Gastrocnemius medialis (tissue), 4 donors: ENCODE measurements at regions not wholly inside any gene's neighbourhood (a gene's known extent, or its start where the extent isn't known, plus 50 kb on each side); places are given as distances from the start of the nearest gene placed in this dataset.

ENCODE experiments used
- ATAC-seq, 2 donors: fragments of 150-250 bp; one replicate each; pipeline ENCODE4 v1.9.1; 2016
- DNase-seq, 2 donors: peaks; one replicate each; pipeline ENCODE4 v3.0.0-alpha.2; 2019
- H3K27ac ChIP-seq, 4 donors: fragments of 200-600 bp; sonication (generic); 1 replicate in 1 of 4; 2 replicates in 3 of 4; pipeline ENCODE4 v1.5.1; 2016 to 2018; ENCODE audit warnings: mild to moderate bottlenecking in 2 of 4, moderate library complexity in 1 of 4
- H3K27me3 ChIP-seq, 3 donors: fragments of 200-600 bp; sonication (generic) in 2 of 3; 1 replicate in 1 of 3; 2 replicates in 2 of 3; pipeline versions ENCODE4 v1.5.1 to v1.6.0; 2016 to 2019; ENCODE audit warnings: mild to moderate bottlenecking in 1 of 3, moderate library complexity in 1 of 3
- H3K36me3 ChIP-seq, 2 donors: fragments of 200-600 bp; sonication (generic) in 1 of 2; one replicate each; pipeline ENCODE4 v1.5.1; 2017 to 2018
- H3K4me1 ChIP-seq, 2 donors: fragments of 200-600 bp; sonication (generic) in 1 of 2; one replicate each; pipeline ENCODE4 v1.5.1; 2016 to 2017; ENCODE audit warnings: mild to moderate bottlenecking in 2 of 2
- H3K4me3 ChIP-seq, 4 donors: fragments of 200-600 bp; sonication (generic) in 3 of 4; 1 replicate in 1 of 4; 2 replicates in 3 of 4; pipeline ENCODE4 v1.5.1; 2016 to 2019; ENCODE audit warnings: mild to moderate bottlenecking in 2 of 4
- H3K9me3 ChIP-seq, 3 donors: fragments of 200-600 bp; sonication (generic) in 2 of 3; 1 replicate in 1 of 3; 2 replicates in 2 of 3; pipeline ENCODE4 v1.5.1; 2016 to 2019
- POLR2A ChIP-seq, 2 donors: fragments of 450-650 bp; IDR thresholded peaks; one replicate each; pipeline ENCODE4 v1.6.1; 2017; ENCODE audit warnings: antibody characterized with exemption in 2 of 2, mild to moderate bottlenecking in 2 of 2, moderate library complexity in 2 of 2
- in situ Hi-C, 4 donors: fragments of 200-750 bp; cut with MboI; loops; one replicate each; pipeline versions ENCODE4 v1.15.0 to v1.8.0; 2017; ENCODE audit warnings: low sequenced_read_pairs in 4 of 4
- intact Hi-C: fragments of 100-400 bp; cut with DNase I; formaldehyde crosslinking; loops from one replicate; pipeline ENCODE4 v1.15.1; 2023; ENCODE audit warnings: low total_unique reads
- TF ChIP-seq, protein P1 (sequence below), 5 experiments: fragments of 450-650 bp in 3 of 5; fragments of 200-600 bp in 2 of 5; sonication (generic) in 2 of 5; IDR thresholded peaks in 4 of 5; conservative IDR thresholded peaks in 1 of 5; 1 replicate in 4 of 5; 2 replicates in 1 of 5; pipeline ENCODE4 v1.5.1; 2016 to 2019; ENCODE audit warnings: antibody characterized with exemption in 5 of 5, mild to moderate bottlenecking in 3 of 5, moderate library complexity in 3 of 5

DNA sequence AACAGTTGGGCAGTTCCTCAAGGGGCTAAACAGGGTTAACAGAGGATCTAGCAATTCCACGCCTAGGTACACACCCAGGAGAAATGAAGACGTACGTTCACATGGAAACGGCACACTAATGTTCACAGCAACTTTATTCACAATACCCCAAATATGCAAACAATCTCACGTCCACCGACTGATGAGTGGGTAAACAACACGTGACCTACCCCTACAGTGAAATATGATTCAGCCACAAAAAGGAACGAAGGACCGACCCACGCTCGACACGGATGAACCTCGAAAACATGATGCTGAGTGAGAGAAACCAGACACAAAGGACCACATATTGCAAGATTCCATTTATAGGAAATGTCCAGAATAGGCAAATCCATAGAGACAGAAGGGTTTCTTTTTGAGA, 112.7 kb downstream of the NCOR2 start:
- no peaks in the 10 kb centered on the region for H3K9me3 ChIP-seq
- DNase-seq (no peak), ATAC-seq (no peak)
- H3K27me3 ChIP-seq: no peaks in the 10 kb centered on the region
- H3K4me1 ChIP-seq: peaks cover 55 to 68% of the 10 kb centered on the region in 2 donors
- no peaks in the 10 kb centered on the region for H3K36me3 ChIP-seq
- H3K4me3 ChIP-seq: no peak overlapping the region
- peak overlapping the region; percentile 90 to 99 (median 93) for H3K27ac ChIP-seq
- intact Hi-C loops: loop anchor here (5.0 kb wide), 1 partner anchor 313 kb away; no protein-coding TSS in a partner anchor
- TF ChIP-seq POLR2A (IDR thresholded peaks at IDR 0.05): no peak
- TF ChIP-seq, protein P1, sequence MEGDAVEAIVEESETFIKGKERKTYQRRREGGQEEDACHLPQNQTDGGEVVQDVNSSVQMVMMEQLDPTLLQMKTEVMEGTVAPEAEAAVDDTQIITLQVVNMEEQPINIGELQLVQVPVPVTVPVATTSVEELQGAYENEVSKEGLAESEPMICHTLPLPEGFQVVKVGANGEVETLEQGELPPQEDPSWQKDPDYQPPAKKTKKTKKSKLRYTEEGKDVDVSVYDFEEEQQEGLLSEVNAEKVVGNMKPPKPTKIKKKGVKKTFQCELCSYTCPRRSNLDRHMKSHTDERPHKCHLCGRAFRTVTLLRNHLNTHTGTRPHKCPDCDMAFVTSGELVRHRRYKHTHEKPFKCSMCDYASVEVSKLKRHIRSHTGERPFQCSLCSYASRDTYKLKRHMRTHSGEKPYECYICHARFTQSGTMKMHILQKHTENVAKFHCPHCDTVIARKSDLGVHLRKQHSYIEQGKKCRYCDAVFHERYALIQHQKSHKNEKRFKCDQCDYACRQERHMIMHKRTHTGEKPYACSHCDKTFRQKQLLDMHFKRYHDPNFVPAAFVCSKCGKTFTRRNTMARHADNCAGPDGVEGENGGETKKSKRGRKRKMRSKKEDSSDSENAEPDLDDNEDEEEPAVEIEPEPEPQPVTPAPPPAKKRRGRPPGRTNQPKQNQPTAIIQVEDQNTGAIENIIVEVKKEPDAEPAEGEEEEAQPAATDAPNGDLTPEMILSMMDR (IDR thresholded peaks at IDR 0.05 in 4 of 5, conservative IDR thresholded peaks at IDR 0.05 in 1 of 5): no peak
- in situ Hi-C loops: loop anchor here in 1 of 4 donors (25.0 kb wide), 1 partner anchor 92 kb away; no protein-coding TSS in a partner anchor

- Histone ChIP-seq H3K9me3 (no peaks in the 10 kb centered on the region), H3K36me3 (no peaks in the 10 kb centered on the region), H3K27ac (peak overlapping the region; percentile 90 to 99 (median 93)), H3K4me3 (no peak overlapping the region), H3K27me3 (no peaks in the 10 kb centered on the region), H3K4me1 (peaks cover 55 to 68% of the 10 kb centered on the region in 2 donors)
- DNase-seq: no peak
- in situ Hi-C loops: loop anchor here in 1 of 4 donors (25.0 kb wide), 1 partner anchor 92 kb away; no protein-coding TSS in a partner anchor
- ATAC-seq: no peak
- intact Hi-C loops: no loop called here
- TF ChIP-seq, protein P1 (IDR thresholded peaks at IDR 0.05 in 4 of 5, conservative IDR thresholded peaks at IDR 0.05 in 1 of 5): no peak
- no peak for TF ChIP-seq POLR2A (IDR thresholded peaks at IDR 0.05)
These were observed 113.1 kb downstream of the NCOR2 start for GRCh38 chr12:124454352-124454725.

GRCh38 chr12:124453419-124454351, 113.7 kb downstream of the NCOR2 start:
- peak overlapping the region; percentile 21 to 42 (median 32) for H3K4me3 ChIP-seq
- no peaks in the 10 kb centered on the region for H3K9me3 ChIP-seq
- ATAC-seq (peak; percentile 73 to 79), DNase-seq (peak; percentile 91 to 96)
- H3K27ac ChIP-seq: peak overlapping the region; percentile 90 to 99 (median 93)
- H3K4me1 ChIP-seq: peaks cover 55 to 68% of the 10 kb centered on the region in 2 donors
- TF ChIP-seq, protein P1 (IDR thresholded peaks at IDR 0.05 in 4 of 5, conservative IDR thresholded peaks at IDR 0.05 in 1 of 5): peak in 2 of 5 experiments; percentile 8 to 22
- peak; percentile 66 to 74 for TF ChIP-seq POLR2A (IDR thresholded peaks at IDR 0.05)
- intact Hi-C loops (loop anchor here (1.0 to 2.0 kb wide), 3 partner anchors 20 to 84 kb away; no protein-coding TSS in a partner anchor), in situ Hi-C loops (loop anchor here in 1 of 4 donors (25.0 kb wide), 1 partner anchor 91 kb away; no protein-coding TSS in a partner anchor)
- H3K27me3 ChIP-seq: no peaks in the 10 kb centered on the region
- no peaks in the 10 kb centered on the region for H3K36me3 ChIP-seq

- no peak for ATAC-seq
These were observed 114.7 kb downstream of the NCOR2 start for GRCh38 chr12:124452576-124453331.

More at GRCh38 chr12:124452576-124453331, 114.7 kb downstream of the NCOR2 start:
- TF ChIP-seq, protein P1 (IDR thresholded peaks at IDR 0.05 in 4 of 5, conservative IDR thresholded peaks at IDR 0.05 in 1 of 5): no peak
- no peak for TF ChIP-seq POLR2A (IDR thresholded peaks at IDR 0.05)
- DNase-seq: no peak
- in situ Hi-C loops (loop anchor here in 1 of 4 donors (25.0 kb wide), 1 partner anchor 90 kb away; no protein-coding TSS in a partner anchor), intact Hi-C loops (loop anchor here (1.0 to 2.0 kb wide), 3 partner anchors 19 to 83 kb away; no protein-coding TSS in a partner anchor)
- no peaks in the 10 kb centered on the region for H3K27me3 ChIP-seq
- no peaks in the 10 kb centered on the region for H3K9me3 ChIP-seq
- H3K4me3 ChIP-seq: peak overlapping the region in 1 of 4 donors; percentile 8
- peak overlapping the region; percentile 90 to 99 (median 93) for H3K27ac ChIP-seq
- peaks cover 47 to 62% of the 10 kb centered on the region in 2 donors for H3K4me1 ChIP-seq
- H3K36me3 ChIP-seq: no peaks in the 10 kb centered on the region
